GM12874 (cell line): ENCODE measurements at regions not wholly inside any gene's neighbourhood (a gene's known extent, or its start where the extent isn't known, plus 50 kb on each side); places are given as distances from the start of the nearest gene placed in this dataset.

ENCODE experiments used
- CTCF ChIP-seq: IDR thresholded peaks from 2 replicates; pipeline ENCODE4 v1.5.1; 2011; ENCODE audit warnings: low read depth, mild to moderate bottlenecking, control low read depth, low read length, moderate library complexity; ENCODE audit not compliant: insufficient read depth

GRCh38 chr10:10598297-10598696 lies 419.4 kb upstream of the CELF2 start:
- no peak for TF ChIP-seq CTCF

- no peak for TF ChIP-seq CTCF
Measured at GRCh38 chr10:10600004-10600403, 417.7 kb upstream of the CELF2 start.

- TF ChIP-seq CTCF = no peak
Measured at GRCh38 chr10:10605551-10606081, 412.1 kb upstream of the CELF2 start.

GRCh38 chr10:10609379-10609955 lies 408.2 kb upstream of the CELF2 start:
- no peak for TF ChIP-seq CTCF

- TF ChIP-seq CTCF = no peak
Measured at GRCh38 chr10:10610171-10610570, 407.5 kb upstream of the CELF2 start.

- no peak for TF ChIP-seq CTCF
Measured at GRCh38 chr10:10612151-10612550, 405.5 kb upstream of the CELF2 start.

- TF ChIP-seq CTCF = no peak
Measured at GRCh38 chr10:10613656-10614244, 403.9 kb upstream of the CELF2 start.
